CD14-positive monocyte (primary cell): ENCODE measurements at regions not wholly inside any gene's neighbourhood (a gene's known extent, or its start where the extent isn't known, plus 50 kb on each side); places are given as distances from the start of the nearest gene placed in this dataset.

Source experiments
- DNase-seq, 3 donors: peaks; one replicate each; pipeline ENCODE4 v3.0.0-alpha.2; 2011 to 2022
- H2AFZ ChIP-seq: 2 replicates; pipeline ENCODE4 v1.6.0; 2012; ENCODE audit warnings: mild to moderate bottlenecking, low read depth, low read length, inconsistent platforms; ENCODE audit not compliant: insufficient read depth, poor library complexity, severe bottlenecking
- H3K27ac ChIP-seq, 2 donors: 1 replicate in 1 of 2; 2 replicates in 1 of 2; pipeline ENCODE4 v1.5.1; 2012 to 2013; ENCODE audit warnings: low read length in 2 of 2, control low read depth in 1 of 2, inconsistent platforms in 1 of 2, low read depth in 1 of 2, mild to moderate bottlenecking in 1 of 2
- H3K27me3 ChIP-seq, 2 donors: one replicate each; pipeline versions ENCODE4 v1.6.0 to v1.6.1; 2011 to 2013; ENCODE audit warnings: low read length in 2 of 2; ENCODE audit not compliant: control insufficient read depth in 2 of 2, insufficient read depth in 2 of 2
- H3K36me3 ChIP-seq, 2 donors: replicated peaks in 1 of 2; 1 replicate in 1 of 2; 2 replicates in 1 of 2; pipeline versions ENCODE4 v1.5.1 to v1.6.1; 2012 to 2013; ENCODE audit warnings: low read length in 2 of 2, control low read depth in 1 of 2, inconsistent platforms in 1 of 2, mild to moderate bottlenecking in 1 of 2; ENCODE audit not compliant: insufficient read depth in 2 of 2, control insufficient read depth in 1 of 2
- H3K4me1 ChIP-seq, 2 donors: 1 replicate in 1 of 2; 2 replicates in 1 of 2; pipeline versions ENCODE4 v1.5.1 to v1.6.1; 2012 to 2013; ENCODE audit warnings: low read length in 2 of 2, control low read depth in 1 of 2, inconsistent platforms in 1 of 2, mild to moderate bottlenecking in 1 of 2, moderate library complexity in 1 of 2; ENCODE audit not compliant: insufficient read depth in 2 of 2, control insufficient read depth in 1 of 2
- H3K4me2 ChIP-seq: replicated peaks from 2 replicates; pipeline ENCODE3; 2012; ENCODE audit warnings: low read length, moderate library complexity, mild to moderate bottlenecking; ENCODE audit not compliant: poor library complexity, severe bottlenecking; ENCODE audit errors: extremely low read depth
- H3K4me3 ChIP-seq, 3 experiments: fragments of 200-600 bp in 1 of 3; sonication (generic) in 1 of 3; replicated peaks in 1 of 3; 1 replicate in 2 of 3; 2 replicates in 1 of 3; pipeline ENCODE4 v1.5.1; 2011 to 2013; ENCODE audit warnings: low read length in 3 of 3, mild to moderate bottlenecking in 3 of 3, control low read depth in 2 of 3, low read depth in 2 of 3, inconsistent platforms in 1 of 3, moderate library complexity in 1 of 3
- H3K79me2 ChIP-seq: 2 replicates; pipeline ENCODE4 v1.6.0; 2012; ENCODE audit warnings: mild to moderate bottlenecking, control low read depth, inconsistent platforms, low read length, moderate library complexity; ENCODE audit not compliant: insufficient read depth
- H3K9ac ChIP-seq: 2 replicates; pipeline ENCODE4 v1.6.0; 2017; ENCODE audit warnings: low read length, mild to moderate bottlenecking; ENCODE audit not compliant: insufficient read depth, poor library complexity, severe bottlenecking
- H3K9me3 ChIP-seq, 2 donors: replicated peaks in 1 of 2; 1 replicate in 1 of 2; 2 replicates in 1 of 2; pipeline versions ENCODE4 v1.5.1 to v1.6.1; 2012 to 2013; ENCODE audit warnings: low read length in 2 of 2, control low read depth in 1 of 2; ENCODE audit not compliant: control insufficient read depth in 1 of 2, insufficient read depth in 1 of 2
- H4K20me1 ChIP-seq: 2 replicates; pipeline ENCODE4 v1.6.0; 2012; ENCODE audit warnings: mild to moderate bottlenecking, low read length, control low read depth, moderate library complexity; ENCODE audit not compliant: insufficient read depth
- H3K27ac Mint-ChIP-seq, 7 donors: one replicate each; pipeline ENCODE4 v1.8.0; 2020; ENCODE audit warnings: mild to moderate bottlenecking in 7 of 7, mixed read lengths in 7 of 7, moderate library complexity in 6 of 7, inconsistent platforms in 2 of 7
- H3K27me3 Mint-ChIP-seq, 3 donors: one replicate each; pipeline ENCODE4 v1.8.0; 2021 to 2022; ENCODE audit warnings: low read depth in 3 of 3, mild to moderate bottlenecking in 3 of 3, mixed read lengths in 3 of 3, moderate library complexity in 3 of 3, inconsistent platforms in 1 of 3
- H3K36me3 Mint-ChIP-seq, 2 donors: one replicate each; pipeline ENCODE4 v1.8.0; 2020; ENCODE audit warnings: mixed read lengths in 2 of 2, inconsistent platforms in 1 of 2, mild to moderate bottlenecking in 1 of 2
- H3K4me1 Mint-ChIP-seq: one replicate; pipeline ENCODE4 v1.8.0; 2020; ENCODE audit warnings: mild to moderate bottlenecking, mixed read lengths
- H3K4me3 Mint-ChIP-seq, 2 donors: one replicate each; pipeline ENCODE4 v1.8.0; 2020; ENCODE audit warnings: mild to moderate bottlenecking in 2 of 2, mixed read lengths in 2 of 2, moderate library complexity in 1 of 2
- H3K9me3 Mint-ChIP-seq, 7 donors: one replicate each; pipeline ENCODE4 v1.8.0; 2020 to 2022; ENCODE audit warnings: mixed read lengths in 7 of 7, mild to moderate bottlenecking in 6 of 7, moderate library complexity in 6 of 7, inconsistent platforms in 2 of 7
- WGBS: methylation state at CpG from one replicate; pipeline ENCODE4 v1.1.5; 2013; ENCODE audit warnings: missing lambda C conversion rate; ENCODE audit not compliant: insufficient coverage; 5-methylcytosine and 5-hydroxymethylcytosine counted together
- intact Hi-C, 2 donors: fragments of 100-400 bp; cut with micrococcal nuclease; formaldehyde crosslinking; loops; one replicate each; pipeline versions ENCODE4 v1.15.0 to v1.15.1; 2023
- TF ChIP-seq, protein P1 (sequence below): fragments of 200-600 bp; IDR thresholded peaks from one replicate; pipeline ENCODE4 v1.8.0; 2022; ENCODE audit warnings: antibody characterized with exemption, mild to moderate bottlenecking

DNA sequence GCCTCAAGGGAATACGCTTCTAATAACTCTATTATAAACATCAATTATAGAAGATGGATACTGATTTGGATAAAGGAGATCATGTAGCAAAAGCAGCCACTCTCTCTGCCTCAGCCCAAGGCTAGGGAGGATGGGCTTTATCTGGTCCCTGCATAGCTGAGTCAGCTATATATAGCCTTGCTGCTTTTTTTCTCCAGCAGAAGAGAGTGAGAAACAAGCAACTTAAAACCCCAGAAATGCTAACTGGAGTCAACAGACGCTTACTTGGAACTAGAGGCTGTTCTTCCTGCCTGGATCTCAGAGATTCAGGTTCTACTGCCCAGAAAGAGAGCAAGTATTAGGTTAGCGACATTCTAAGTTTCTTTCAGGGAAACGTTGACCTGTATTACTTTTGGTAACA lies 426.7 kb upstream of the KLHL29 start:
- H3K9me3 ChIP-seq, result peaks cover 0 to 2% of the 10 kb centered on the region in 2 donors
- H3K27me3 ChIP-seq, result no peaks in the 10 kb centered on the region
- peaks cover 0 to 8% (median 2%) of the 10 kb centered on the region in 7 donors for H3K9me3 Mint-ChIP-seq
- no peak overlapping the region for H3K4me3 Mint-ChIP-seq
- H2AFZ ChIP-seq, result no peak overlapping the region
- no peak overlapping the region for H3K27ac ChIP-seq
- no peaks in the 10 kb centered on the region for H3K4me1 ChIP-seq
- peaks cover 0 to 1% (median 0%) of the 10 kb centered on the region in 3 donors for H3K27me3 Mint-ChIP-seq
- H3K36me3 Mint-ChIP-seq, result no peaks in the 10 kb centered on the region
- H3K4me3 ChIP-seq, result no peak overlapping the region
- H3K9ac ChIP-seq, result no peak overlapping the region
- intact Hi-C loops, result no loop called here
- no peak for DNase-seq
- 97% methylated on average over 3 of the region's 4 CpGs for WGBS
- H3K4me1 Mint-ChIP-seq, result no peaks in the 10 kb centered on the region
- no peaks in the 10 kb centered on the region for H3K36me3 ChIP-seq
- no peaks in the 10 kb centered on the region for H4K20me1 ChIP-seq
- H3K79me2 ChIP-seq, result no peaks in the 10 kb centered on the region
- H3K27ac Mint-ChIP-seq, result no peak overlapping the region
- H3K4me2 ChIP-seq, result no peak overlapping the region
- TF ChIP-seq, protein P1, sequence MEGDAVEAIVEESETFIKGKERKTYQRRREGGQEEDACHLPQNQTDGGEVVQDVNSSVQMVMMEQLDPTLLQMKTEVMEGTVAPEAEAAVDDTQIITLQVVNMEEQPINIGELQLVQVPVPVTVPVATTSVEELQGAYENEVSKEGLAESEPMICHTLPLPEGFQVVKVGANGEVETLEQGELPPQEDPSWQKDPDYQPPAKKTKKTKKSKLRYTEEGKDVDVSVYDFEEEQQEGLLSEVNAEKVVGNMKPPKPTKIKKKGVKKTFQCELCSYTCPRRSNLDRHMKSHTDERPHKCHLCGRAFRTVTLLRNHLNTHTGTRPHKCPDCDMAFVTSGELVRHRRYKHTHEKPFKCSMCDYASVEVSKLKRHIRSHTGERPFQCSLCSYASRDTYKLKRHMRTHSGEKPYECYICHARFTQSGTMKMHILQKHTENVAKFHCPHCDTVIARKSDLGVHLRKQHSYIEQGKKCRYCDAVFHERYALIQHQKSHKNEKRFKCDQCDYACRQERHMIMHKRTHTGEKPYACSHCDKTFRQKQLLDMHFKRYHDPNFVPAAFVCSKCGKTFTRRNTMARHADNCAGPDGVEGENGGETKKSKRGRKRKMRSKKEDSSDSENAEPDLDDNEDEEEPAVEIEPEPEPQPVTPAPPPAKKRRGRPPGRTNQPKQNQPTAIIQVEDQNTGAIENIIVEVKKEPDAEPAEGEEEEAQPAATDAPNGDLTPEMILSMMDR, result no peak

DNA sequence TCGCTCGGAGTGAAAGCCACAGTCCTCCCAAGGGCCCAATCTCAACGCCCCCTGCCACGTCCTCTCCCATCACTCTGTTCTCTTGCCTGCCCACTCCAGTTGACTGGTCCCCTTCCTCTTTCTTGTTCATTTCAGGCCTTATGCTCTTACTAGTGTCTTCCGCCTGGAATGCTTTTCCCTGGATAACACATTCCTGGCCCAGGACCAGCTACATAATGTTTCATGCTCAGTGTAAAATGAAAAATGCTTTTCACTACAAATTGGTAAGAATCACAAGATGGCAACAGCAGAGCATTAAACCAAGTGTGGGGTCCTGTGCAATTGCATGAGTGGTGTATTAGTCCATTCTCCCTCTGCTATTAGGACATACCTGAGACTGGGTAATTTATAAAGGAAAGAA lies 417.2 kb upstream of the KLHL29 start:
- Mint-ChIP-seq H3K36me3 (no peaks in the 10 kb centered on the region), H3K4me3 (no peak overlapping the region), H3K9me3 (peaks cover 0 to 7% (median 4%) of the 10 kb centered on the region in 7 donors), H3K27me3 (peaks cover 0 to 3% (median 2%) of the 10 kb centered on the region in 3 donors), H3K4me1 (no peaks in the 10 kb centered on the region), H3K27ac (no peak overlapping the region)
- intact Hi-C loops, result no loop called here
- WGBS, result 87% methylated on average over 4 of the region's 5 CpGs
- H3K4me1 ChIP-seq, result no peaks in the 10 kb centered on the region
- H3K27ac ChIP-seq, result no peak overlapping the region
- H3K4me3 ChIP-seq, result no peak overlapping the region
- TF ChIP-seq, protein P1, result no peak
- no peaks in the 10 kb centered on the region for H3K27me3 ChIP-seq
- H3K9ac ChIP-seq, result no peak overlapping the region
- H3K9me3 ChIP-seq, result peaks cover 0 to 3% of the 10 kb centered on the region in 2 donors
- H3K79me2 ChIP-seq, result no peaks in the 10 kb centered on the region
- no peak overlapping the region for H2AFZ ChIP-seq
- no peaks in the 10 kb centered on the region for H3K36me3 ChIP-seq
- DNase-seq, result no peak
- H3K4me2 ChIP-seq, result no peak overlapping the region
- H4K20me1 ChIP-seq, result no peaks in the 10 kb centered on the region
